VCaP (cell line): ENCODE measurements at regions not wholly inside any gene's neighbourhood (a gene's known extent, or its start where the extent isn't known, plus 50 kb on each side); places are given as distances from the start of the nearest gene placed in this dataset.

Experiments
- H3K27ac ChIP-seq: fragments of 450-650 bp; 2 replicates; pipeline ENCODE4 v1.5.1; 2017
- CTCF ChIP-seq: fragments of 450-650 bp; conservative IDR thresholded peaks from 2 replicates; pipeline ENCODE4 v1.5.1; 2017; ENCODE audit warnings: mild to moderate bottlenecking, moderate library complexity

DNA sequence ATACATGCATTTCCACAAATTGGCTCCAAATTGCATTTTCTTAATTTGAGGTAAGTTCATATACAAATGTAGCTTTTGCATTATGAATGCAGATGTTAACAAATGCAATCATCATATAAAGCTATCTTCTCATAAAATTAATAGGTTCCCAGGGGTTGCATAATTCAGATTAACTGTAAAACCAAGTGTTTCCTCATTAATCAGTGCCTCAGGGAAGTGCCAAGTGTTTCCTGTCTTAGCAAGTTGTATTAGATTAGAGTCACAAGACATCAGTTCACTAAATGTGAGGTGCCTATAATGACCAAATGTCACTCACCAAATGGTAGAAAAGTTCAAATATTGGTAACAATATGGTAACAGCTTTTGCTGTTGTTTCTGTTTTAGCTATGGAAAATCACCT, 140.8 kb downstream of the PTGER3 start:
- TF ChIP-seq CTCF: no peak

DNA sequence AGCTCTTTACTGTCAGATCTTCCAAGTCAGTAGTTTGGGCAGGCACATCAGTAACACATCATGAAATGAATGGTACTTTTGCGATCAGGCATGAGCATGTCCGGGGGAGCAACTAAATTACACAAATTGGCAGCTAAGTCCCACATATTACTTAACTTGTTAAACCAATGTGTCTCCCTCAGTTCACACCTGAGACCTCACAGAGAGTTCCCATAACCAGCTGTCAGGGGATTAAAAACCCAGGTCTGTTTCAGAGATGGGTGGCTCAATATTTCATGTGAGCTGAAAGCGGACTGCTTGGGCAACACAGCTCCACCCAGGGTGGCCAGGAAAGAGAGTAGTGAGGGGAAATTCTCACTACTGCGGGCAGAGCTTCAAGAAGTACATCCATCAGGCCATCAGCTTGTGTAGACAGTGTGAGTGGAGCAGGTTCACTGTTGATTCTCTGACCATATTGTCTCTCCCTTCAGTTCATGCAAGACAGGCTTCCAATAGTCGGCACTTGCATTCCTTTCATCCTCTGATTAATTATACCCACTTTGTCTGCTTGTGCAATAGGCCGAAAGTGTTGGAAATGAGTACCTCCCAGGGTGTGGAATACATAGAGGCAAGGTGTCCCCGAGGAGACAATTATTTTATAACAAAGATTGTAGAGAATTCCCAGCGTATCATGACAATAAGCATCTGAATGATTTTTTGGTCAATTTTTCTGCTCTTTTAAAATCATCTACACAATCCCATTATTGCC, 139.9 kb downstream of the PTGER3 start:
- no peak overlapping the region for H3K27ac ChIP-seq
- no peak for TF ChIP-seq CTCF

More for the DNA sequence above, 140.8 kb downstream of the PTGER3 start:
- H3K27ac ChIP-seq: no peak overlapping the region

- no peak for TF ChIP-seq CTCF
Measured at GRCh38 chr1:70909262-70909822, 138.3 kb downstream of the PTGER3 start.

GRCh38 chr1:70910013-70910412, 137.6 kb downstream of the PTGER3 start:
- TF ChIP-seq CTCF: no peak

More at GRCh38 chr1:70909262-70909822, 138.3 kb downstream of the PTGER3 start:
- H3K27ac ChIP-seq: no peak overlapping the region

GRCh38 chr1:70911861-70912260, 135.8 kb downstream of the PTGER3 start:
- H3K27ac ChIP-seq: no peak overlapping the region
- TF ChIP-seq CTCF: no peak

More at GRCh38 chr1:70910013-70910412, 137.6 kb downstream of the PTGER3 start:
- no peak overlapping the region for H3K27ac ChIP-seq

- no peak overlapping the region for H3K27ac ChIP-seq
- TF ChIP-seq CTCF: no peak
Measured at GRCh38 chr1:70914224-70914623, 133.4 kb downstream of the PTGER3 start.

DNA sequence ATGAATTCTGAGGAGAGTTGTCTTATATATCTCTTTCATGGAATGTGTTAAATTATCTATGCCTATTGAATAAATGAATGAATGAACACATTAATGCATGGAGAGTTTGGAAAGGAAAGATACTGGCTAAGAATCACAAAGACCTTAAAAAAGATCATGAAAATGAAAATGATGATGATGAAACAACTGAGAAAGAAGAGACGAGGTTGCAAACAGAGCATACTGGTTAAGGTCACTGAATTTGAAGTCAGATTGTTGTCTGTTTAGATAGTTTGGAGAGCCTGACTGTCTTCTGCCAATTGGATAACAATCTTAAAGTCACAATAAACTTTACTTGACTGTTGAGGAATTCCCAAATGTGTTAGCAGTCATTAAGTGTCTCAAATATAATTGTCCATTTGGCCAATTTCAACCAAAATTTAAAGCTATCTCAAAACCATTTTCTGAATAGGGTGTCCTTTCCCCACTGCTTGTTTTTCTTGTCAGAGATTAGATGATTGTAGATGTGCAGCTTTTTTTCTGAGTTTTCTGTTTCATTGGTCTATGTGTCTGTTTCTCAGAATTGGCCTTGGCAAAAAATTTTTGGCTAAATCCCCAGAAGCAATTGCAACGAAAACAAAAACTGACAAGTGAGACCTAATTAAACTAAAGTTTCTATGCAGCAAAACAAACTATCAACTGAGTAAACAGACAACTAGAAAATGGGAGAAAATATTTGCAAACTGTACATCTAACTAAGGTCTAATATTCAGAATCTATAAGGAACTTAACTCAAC, 132.2 kb downstream of the PTGER3 start:
- TF ChIP-seq CTCF: no peak

More for the DNA sequence above, 132.2 kb downstream of the PTGER3 start:
- no peak overlapping the region for H3K27ac ChIP-seq
